Sigmoid colon (tissue), 6 donors: ENCODE measurements at regions not wholly inside any gene's neighbourhood (a gene's known extent, or its start where the extent isn't known, plus 50 kb on each side); places are given as distances from the start of the nearest gene placed in this dataset.

ENCODE experiments used
- DNase-seq: peaks from one replicate; pipeline ENCODE4 v3.0.0-alpha.2; 2019
- H3K27ac ChIP-seq, 4 donors: fragments of 200-600 bp; sonication (generic); one replicate each; pipeline ENCODE4 v1.5.1; 2016 to 2019; ENCODE audit warnings: mild to moderate bottlenecking in 1 of 4
- H3K27me3 ChIP-seq, 3 donors: fragments of 200-600 bp; sonication (generic); one replicate each; pipeline ENCODE4 v1.5.1; 2019; ENCODE audit warnings: mild to moderate bottlenecking in 1 of 3
- H3K36me3 ChIP-seq, 4 donors: fragments of 200-600 bp; sonication (generic); one replicate each; pipeline ENCODE4 v1.5.1; 2016 to 2019
- H3K4me1 ChIP-seq, 4 donors: fragments of 200-600 bp; sonication (generic); one replicate each; pipeline ENCODE4 v1.5.1; 2017 to 2019
- H3K4me3 ChIP-seq, 4 donors: fragments of 200-600 bp; sonication (generic); one replicate each; pipeline ENCODE4 v1.5.1; 2017 to 2019; ENCODE audit warnings: mild to moderate bottlenecking in 2 of 4, moderate library complexity in 1 of 4
- H3K9me3 ChIP-seq, 4 donors: fragments of 200-600 bp in 3 of 4; sonication (generic) in 3 of 4; one replicate each; pipeline versions ENCODE4 v1.5.1 to v1.6.1; 2013 to 2019
- CTCF ChIP-seq, 4 experiments: fragments of 450-650 bp in 3 of 4; fragments of 200-600 bp in 1 of 4; IDR thresholded peaks; one replicate each; pipeline ENCODE4 v1.5.1; 2016 to 2019; ENCODE audit warnings: antibody characterized with exemption in 4 of 4, mild to moderate bottlenecking in 3 of 4, moderate library complexity in 2 of 4
- EP300 ChIP-seq, 4 donors: sonication (generic); formaldehyde crosslinking; IDR thresholded peaks; one replicate each; pipeline ENCODE4 v1.6.1; 2017; ENCODE audit warnings: antibody characterized with exemption in 4 of 4
- POLR2A ChIP-seq, 2 donors: fragments of 450-650 bp; IDR thresholded peaks; one replicate each; pipeline ENCODE4 v1.6.1; 2016; ENCODE audit warnings: antibody characterized with exemption in 2 of 2, mild to moderate bottlenecking in 2 of 2, moderate library complexity in 2 of 2
- POLR2AphosphoS5 ChIP-seq, 4 donors: sonication (generic); formaldehyde crosslinking; IDR thresholded peaks; one replicate each; pipeline ENCODE4 v1.6.1; 2017; ENCODE audit warnings: antibody characterized with exemption in 4 of 4
- WGBS, 2 donors: extraction: QIAGEN DNeasy Blood & Tissue Kit; methylation state at CpG; one replicate each; pipeline ENCODE4 v1.1.7; 2013; 5-methylcytosine and 5-hydroxymethylcytosine counted together
- intact Hi-C: fragments of 100-400 bp; cut with DNase I; formaldehyde crosslinking; loops from one replicate; pipeline ENCODE4 v1.15.1; 2023
- donor health status: healthy with polysubstance abuse.
- donor health status: healthy.

DNA sequence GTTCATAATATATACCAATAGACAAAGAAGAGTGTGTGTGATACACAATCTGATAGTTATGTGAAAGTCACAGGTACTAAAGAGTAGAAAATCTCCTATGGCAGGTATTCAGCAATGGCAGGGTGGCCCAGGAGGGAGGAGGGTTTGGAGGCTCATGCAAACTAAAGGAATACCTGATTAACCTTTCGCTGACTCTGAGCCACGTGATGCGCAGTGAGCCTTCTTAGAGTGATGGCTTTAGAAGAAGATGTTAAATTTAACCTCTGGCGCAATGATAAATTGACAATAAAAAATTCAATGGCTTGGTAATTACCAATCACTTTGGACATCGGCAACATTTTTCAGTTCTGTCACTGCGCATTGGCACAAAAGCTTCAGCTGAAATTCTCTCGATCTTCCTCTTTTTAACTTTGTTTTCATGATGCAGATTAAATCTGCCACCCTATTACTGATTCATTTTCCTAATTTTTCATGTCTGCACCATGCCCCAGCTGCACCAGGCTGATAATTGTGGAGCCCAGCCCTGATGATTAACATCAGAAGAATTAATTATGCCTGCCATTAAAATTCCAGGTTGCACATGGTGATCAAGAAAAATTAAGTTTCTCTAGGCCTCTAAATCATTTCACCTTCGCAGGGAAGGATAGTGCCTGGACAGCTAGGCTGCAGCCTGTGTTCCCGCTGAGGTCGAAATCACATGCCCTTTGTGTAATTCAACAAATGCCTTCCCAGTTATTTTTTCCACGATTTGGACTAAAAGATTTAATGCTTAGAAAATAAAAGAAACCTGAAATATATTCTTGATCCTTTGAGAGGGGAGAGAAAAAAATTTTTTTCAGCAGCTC, 250.6 kb upstream of the HNRNPA3 start:
- TF ChIP-seq CTCF (IDR thresholded peaks at IDR 0.05) (no peak), EP300 (IDR thresholded peaks at IDR 0.05) (no peak), POLR2A (IDR thresholded peaks at IDR 0.05) (no peak), POLR2AphosphoS5 (IDR thresholded peaks at IDR 0.05) (no peak)
- H3K4me1 ChIP-seq: peaks cover 0 to 20% (median 5%) of the 10 kb centered on the region in 4 donors
- no peak overlapping the region for H3K27ac ChIP-seq
- no peak for DNase-seq
- WGBS, 2 donors: 94% methylated on average over 11 of the region's 11 CpGs
- intact Hi-C loops: no loop called here
- no peak overlapping the region for H3K4me3 ChIP-seq
- no peaks in the 10 kb centered on the region for H3K9me3 ChIP-seq
- no peaks in the 10 kb centered on the region for H3K36me3 ChIP-seq
- no peaks in the 10 kb centered on the region for H3K27me3 ChIP-seq

DNA sequence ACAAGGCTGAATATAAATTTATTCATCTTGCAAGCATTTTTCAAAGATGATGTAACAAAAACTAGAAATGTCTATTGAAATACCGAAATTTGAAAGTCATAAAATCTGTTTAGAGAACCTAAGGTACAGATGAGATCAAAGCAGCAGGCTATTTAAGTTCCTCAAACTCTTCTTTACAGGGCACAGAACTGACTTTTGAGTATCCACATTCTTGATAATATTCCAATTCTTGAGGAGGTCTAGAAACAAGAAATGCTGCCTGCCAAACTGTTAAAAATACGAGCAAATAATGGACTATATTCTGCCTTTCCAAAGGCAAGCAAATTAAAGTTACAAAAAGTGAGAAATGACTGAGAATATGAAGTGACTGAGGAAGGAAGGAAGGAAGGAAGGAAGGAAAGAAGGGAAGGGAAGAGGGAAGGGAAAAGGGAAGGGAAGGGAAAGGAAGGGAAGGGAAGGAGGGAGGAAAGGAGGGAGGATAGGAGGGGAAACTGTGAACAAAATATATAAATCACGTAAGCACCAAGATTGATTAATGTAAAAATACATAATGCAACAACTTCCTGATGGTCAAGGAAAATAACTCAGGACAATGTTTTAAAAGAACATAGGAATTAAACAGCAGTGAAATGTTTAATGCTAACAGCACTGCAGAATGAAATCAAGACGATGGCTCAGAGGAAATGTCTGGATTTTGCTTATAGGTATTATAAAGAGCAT, 248.9 kb upstream of the HNRNPA3 start:
- no peaks in the 10 kb centered on the region for H3K27me3 ChIP-seq
- TF ChIP-seq POLR2A (IDR thresholded peaks at IDR 0.05) (no peak), CTCF (IDR thresholded peaks at IDR 0.05) (no peak), EP300 (IDR thresholded peaks at IDR 0.05) (no peak), POLR2AphosphoS5 (IDR thresholded peaks at IDR 0.05) (no peak)
- intact Hi-C loops: no loop called here
- peaks cover 0 to 20% (median 5%) of the 10 kb centered on the region in 4 donors for H3K4me1 ChIP-seq
- H3K27ac ChIP-seq: no peak overlapping the region
- H3K4me3 ChIP-seq: no peak overlapping the region
- H3K36me3 ChIP-seq: no peaks in the 10 kb centered on the region
- DNase-seq: no peak
- H3K9me3 ChIP-seq: no peaks in the 10 kb centered on the region
- WGBS, 2 donors: 76 to 78% methylated on average over 4 of the region's 4 CpGs

- DNase-seq: no peak
- no peaks in the 10 kb centered on the region for H3K27me3 ChIP-seq
- no peak for TF ChIP-seq CTCF (IDR thresholded peaks at IDR 0.05)
- no peak for TF ChIP-seq EP300 (IDR thresholded peaks at IDR 0.05)
- no peak for TF ChIP-seq POLR2A (IDR thresholded peaks at IDR 0.05)
- no peak for TF ChIP-seq POLR2AphosphoS5 (IDR thresholded peaks at IDR 0.05)
- peaks cover 0 to 7% (median 0%) of the 10 kb centered on the region in 4 donors for H3K4me1 ChIP-seq
- H3K4me3 ChIP-seq: no peak overlapping the region
- no peak overlapping the region for H3K27ac ChIP-seq
- no peaks in the 10 kb centered on the region for H3K9me3 ChIP-seq
- no peaks in the 10 kb centered on the region for H3K36me3 ChIP-seq
- intact Hi-C loops: no loop called here
Measured at GRCh38 chr2:176967911-176968450, 244.6 kb upstream of the HNRNPA3 start.

DNA sequence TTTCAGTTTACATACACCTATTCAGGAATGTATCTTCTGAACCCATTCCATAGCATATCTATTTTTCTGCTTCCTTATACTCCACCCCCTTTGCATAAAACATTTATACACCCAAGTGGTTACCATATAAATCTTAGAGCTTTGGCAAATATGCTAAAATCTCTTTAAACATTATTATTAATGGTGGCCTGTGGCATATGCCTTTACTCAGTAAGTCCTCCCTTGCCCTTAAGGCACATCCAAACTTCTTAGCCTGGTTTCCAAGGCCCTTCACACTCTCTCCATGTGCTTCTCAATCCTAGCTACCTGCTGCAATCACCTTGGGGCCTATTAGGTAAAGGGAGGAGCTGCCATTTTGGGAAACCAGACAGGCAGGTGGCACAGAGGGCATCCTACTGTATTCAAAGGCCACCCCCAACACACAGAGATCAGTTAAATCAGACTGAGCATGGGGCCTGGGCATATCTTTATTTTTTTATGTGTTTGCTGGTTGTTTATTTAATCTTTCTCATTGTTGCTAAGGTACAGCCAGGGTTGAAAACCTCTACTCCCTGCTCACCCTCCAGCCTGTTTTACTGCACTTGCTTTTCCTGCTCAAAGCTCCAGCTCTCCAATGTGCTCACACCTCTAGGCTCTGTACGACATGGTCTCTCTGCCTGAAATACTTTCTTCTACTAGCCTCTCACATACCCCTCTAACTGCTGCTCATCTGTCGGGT, 242.8 kb upstream of the HNRNPA3 start:
- no peaks in the 10 kb centered on the region for H3K4me1 ChIP-seq
- H3K27me3 ChIP-seq: no peaks in the 10 kb centered on the region
- intact Hi-C loops: no loop called here
- no peak for DNase-seq
- H3K4me3 ChIP-seq: no peak overlapping the region
- TF ChIP-seq POLR2AphosphoS5 (IDR thresholded peaks at IDR 0.05) (no peak), EP300 (IDR thresholded peaks at IDR 0.05) (no peak), CTCF (IDR thresholded peaks at IDR 0.05) (no peak), POLR2A (IDR thresholded peaks at IDR 0.05) (no peak)
- H3K36me3 ChIP-seq: no peaks in the 10 kb centered on the region
- no peak overlapping the region for H3K27ac ChIP-seq
- whole genome bisulfite sequencing, 2 donors: 66 to 82% methylated on average over 2 of the region's 2 CpGs
- no peaks in the 10 kb centered on the region for H3K9me3 ChIP-seq
